HCT116 (cell line): ENCODE measurements at regions not wholly inside any gene's neighbourhood (a gene's known extent, or its start where the extent isn't known, plus 50 kb on each side); places are given as distances from the start of the nearest gene placed in this dataset.

Experiments used
- SP1 ChIP-seq: IDR thresholded peaks from 2 replicates; pipeline ENCODE4 v1.6.1; 2012; ENCODE audit warnings: low read depth
- ZFX ChIP-seq: fragments of 450-650 bp; IDR thresholded peaks from 2 replicates; pipeline ENCODE4 v1.6.1; 2017
- TF ChIP-seq, protein P1 (sequence below), 3 experiments: fragments of 200-600 bp in 1 of 3; sonication (generic) in 1 of 3; IDR thresholded peaks in 2 of 3; conservative IDR thresholded peaks in 1 of 3; 2 replicates each; pipeline ENCODE4 v1.5.1; 2012 to 2017; ENCODE audit warnings: low read depth in 2 of 3, low read length in 2 of 3, antibody characterized with exemption in 1 of 3, borderline replicate concordance in 1 of 3, control low read depth in 1 of 3, mild to moderate bottlenecking in 1 of 3, mixed read lengths in 1 of 3, mixed run types in 1 of 3, moderate library complexity in 1 of 3; ENCODE audit not compliant: insufficient read depth in 1 of 3

DNA sequence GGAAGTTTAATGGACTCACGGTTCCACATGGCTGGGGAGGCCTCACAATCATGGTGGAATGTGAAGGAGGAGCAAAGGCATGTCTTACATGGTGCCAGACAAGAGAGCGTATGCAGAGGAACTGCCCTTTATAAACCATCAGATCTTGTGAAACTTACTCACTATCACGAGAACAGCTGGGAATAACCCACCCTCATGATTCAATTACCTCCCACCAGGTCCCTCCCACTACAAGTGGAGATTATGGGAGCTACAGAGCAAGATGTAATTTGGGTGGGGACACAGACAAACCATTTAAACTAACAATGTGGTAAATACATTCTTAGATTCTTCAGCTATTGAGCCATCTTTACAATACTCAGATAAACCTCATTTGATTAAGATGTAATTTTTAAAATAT lies 176.1 kb downstream of the SH3BP4 start:
- TF ChIP-seq SP1 (no peak), ZFX (no peak)
- TF ChIP-seq, protein P1, sequence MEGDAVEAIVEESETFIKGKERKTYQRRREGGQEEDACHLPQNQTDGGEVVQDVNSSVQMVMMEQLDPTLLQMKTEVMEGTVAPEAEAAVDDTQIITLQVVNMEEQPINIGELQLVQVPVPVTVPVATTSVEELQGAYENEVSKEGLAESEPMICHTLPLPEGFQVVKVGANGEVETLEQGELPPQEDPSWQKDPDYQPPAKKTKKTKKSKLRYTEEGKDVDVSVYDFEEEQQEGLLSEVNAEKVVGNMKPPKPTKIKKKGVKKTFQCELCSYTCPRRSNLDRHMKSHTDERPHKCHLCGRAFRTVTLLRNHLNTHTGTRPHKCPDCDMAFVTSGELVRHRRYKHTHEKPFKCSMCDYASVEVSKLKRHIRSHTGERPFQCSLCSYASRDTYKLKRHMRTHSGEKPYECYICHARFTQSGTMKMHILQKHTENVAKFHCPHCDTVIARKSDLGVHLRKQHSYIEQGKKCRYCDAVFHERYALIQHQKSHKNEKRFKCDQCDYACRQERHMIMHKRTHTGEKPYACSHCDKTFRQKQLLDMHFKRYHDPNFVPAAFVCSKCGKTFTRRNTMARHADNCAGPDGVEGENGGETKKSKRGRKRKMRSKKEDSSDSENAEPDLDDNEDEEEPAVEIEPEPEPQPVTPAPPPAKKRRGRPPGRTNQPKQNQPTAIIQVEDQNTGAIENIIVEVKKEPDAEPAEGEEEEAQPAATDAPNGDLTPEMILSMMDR (IDR thresholded peaks at IDR 0.05 in 2 of 3, conservative IDR thresholded peaks at IDR 0.05 in 1 of 3; ENCODE audit: borderline replicate concordance in 1 of 3, insufficient read depth in 1 of 3, low read depth in 2 of 3, low read length in 2 of 3), result no peak
